Stomach (tissue), 4 donors: ENCODE measurements at regions not wholly inside any gene's neighbourhood (a gene's known extent, or its start where the extent isn't known, plus 50 kb on each side); places are given as distances from the start of the nearest gene placed in this dataset.

ENCODE experiments used
- CTCF ChIP-seq, 7 experiments: fragments of 450-650 bp in 4 of 7; fragments of 200-600 bp in 3 of 7; sonication (generic) in 3 of 7; IDR thresholded peaks; one replicate each; pipeline ENCODE4 v1.5.1; 2016 to 2019; ENCODE audit warnings: antibody characterized with exemption in 7 of 7, control low read depth in 2 of 7, mild to moderate bottlenecking in 1 of 7
- POLR2A ChIP-seq, 4 donors: fragments of 450-650 bp; IDR thresholded peaks; one replicate each; pipeline ENCODE4 v1.6.1; 2016; ENCODE audit warnings: antibody characterized with exemption in 4 of 4, control low read depth in 2 of 4, mild to moderate bottlenecking in 1 of 4, moderate library complexity in 1 of 4

DNA sequence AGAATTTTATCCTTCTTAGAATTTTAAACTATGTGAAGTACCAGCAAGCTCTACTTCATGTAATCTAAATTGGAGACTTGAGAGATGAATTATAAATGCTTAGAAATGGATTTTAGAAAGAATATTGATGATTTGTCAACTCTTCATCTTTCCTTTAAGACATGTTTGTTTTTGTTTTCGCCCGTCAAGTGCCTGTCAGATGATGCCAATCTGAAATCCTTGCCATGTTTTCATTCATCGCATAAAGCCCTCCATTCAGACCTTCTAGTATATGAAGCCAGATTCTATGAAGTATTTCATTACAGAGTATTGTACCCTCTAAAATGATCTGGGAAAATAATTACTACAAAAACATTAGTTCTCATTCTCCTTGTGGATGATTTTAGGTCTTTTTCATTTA is 223.2 kb upstream of the SOX2 start:
- TF ChIP-seq POLR2A (IDR thresholded peaks at IDR 0.05) (no peak), CTCF (IDR thresholded peaks at IDR 0.05) (no peak)
